ENCODE measurements at regions not wholly inside any gene's neighbourhood (a gene's known extent, or its start where the extent isn't known, plus 50 kb on each side); places are given as distances from the start of the nearest gene placed in this dataset.

GRCh38 chr19:31602548-31602947 is 253.3 kb upstream of the TSHZ3 start:
- Histone ChIP-seq H3K23ac (ENCODE audit: insufficient read length) (no peak overlapping the region), H4K8ac (ENCODE audit: extremely low read depth, insufficient read depth, low read length) (no peak overlapping the region), H2BK5ac (ENCODE audit: low read depth, low read length) (no peak overlapping the region), H2BK12ac (ENCODE audit: low read depth, low read length) (no peak overlapping the region), H3K79me1 (ENCODE audit: low read depth, low read length) (no peaks in the 10 kb centered on the region), H2BK120ac (replicated peaks; ENCODE audit: low read depth, low read length) (no peak overlapping the region), H2AK5ac (ENCODE audit: low read depth, low read length) (no peak overlapping the region), H4K91ac (replicated peaks; ENCODE audit: insufficient read length, low read length) (no peak overlapping the region), H3K4me3 (ENCODE audit: extremely low read depth in 1 of 4, insufficient read depth in 2 of 4, low read depth in 3 of 4, low read length in 4 of 4) (no peak overlapping the region), H3K4me1 (replicated peaks in 1 of 4; ENCODE audit: control insufficient read depth in 3 of 4, insufficient read depth in 4 of 4, low read length in 3 of 4) (no peaks in the 10 kb centered on the region), H3K27ac (ENCODE audit: low read depth, low read length) (no peak overlapping the region), H3K4me2 (ENCODE audit: insufficient read depth in 1 of 2, low read depth in 2 of 2, low read length in 2 of 2) (no peak overlapping the region), H3K79me2 (ENCODE audit: control insufficient read depth in 1 of 2, insufficient read depth in 2 of 2, low read length in 2 of 2) (no peaks in the 10 kb centered on the region), H2BK20ac (ENCODE audit: low read length) (no peak overlapping the region), H3K56ac (replicated peaks; ENCODE audit: insufficient read length, low read depth, low read length) (no peak overlapping the region), H3K27me3 (replicated peaks in 1 of 4; ENCODE audit: control insufficient read depth in 3 of 4, extremely low read depth in 1 of 4, insufficient read depth in 3 of 4, low read length in 3 of 4) (no peaks in the 10 kb centered on the region), H3K9ac (replicated peaks in 1 of 4; ENCODE audit: extremely low read depth in 1 of 4, low read depth in 3 of 4, low read length in 3 of 4) (no peak overlapping the region), H3K4ac (replicated peaks; ENCODE audit: insufficient read length, low read depth, low read length) (no peak overlapping the region), H2AFZ (ENCODE audit: low read length) (no peak overlapping the region), H3K14ac (ENCODE audit: insufficient read length) (no peak overlapping the region), H3K18ac (ENCODE audit: extremely low read depth, low read length) (no peak overlapping the region), H4K20me1 (replicated peaks in 1 of 2; ENCODE audit: control insufficient read depth in 1 of 2, insufficient read depth in 2 of 2, low read length in 2 of 2) (no peaks in the 10 kb centered on the region), H4K5ac (ENCODE audit: insufficient read length, low read depth, low read length) (no peak overlapping the region), H3K9me3 (ENCODE audit: insufficient read depth in 2 of 2, low read depth in 1 of 2, low read length in 1 of 2) (no peaks in the 10 kb centered on the region), H2BK15ac (ENCODE audit: low read length) (no peak overlapping the region), H3K23me2 (ENCODE audit: low read depth, low read length) (no peaks in the 10 kb centered on the region), H3K36me3 (ENCODE audit: control insufficient read depth in 2 of 4, insufficient read depth in 4 of 4, low read length in 3 of 4) (no peaks in the 10 kb centered on the region)
- DNase-seq (ENCODE audit: low read depth in 1 of 2, low spot score in 2 of 2) (no peak), FAIRE-seq (no peak)
- 91% methylated on average over 4 of the region's 4 CpGs; no CpG with 5 or more reads in 1 of the 2 experiments for WGBS, 2 experiments (ENCODE audit: extremely low coverage in 1 of 2, insufficient coverage in 1 of 2, insufficient read length in 1 of 2, insufficient replicate concordance in 2 of 2, low coverage in 1 of 2, low lambda C conversion rate in 2 of 2, missing lambda C conversion rate in 1 of 2)
- CTCF ChIA-PET (ENCODE audit: partially characterized antibody): interaction anchor here (1.0 to 1.6 kb wide), 2 partner anchors 12 to 14 kb away, joined by 3 read pairs; no protein-coding TSS in a partner anchor
- TF ChIP-seq TEAD4 (IDR thresholded peaks at IDR 0.05; ENCODE audit: low read depth, low read length) (no peak), SAP30 (IDR thresholded peaks at IDR 0.05; ENCODE audit: insufficient read depth, insufficient replicate concordance, low read length) (no peak), SIX5 (IDR thresholded peaks at IDR 0.05; ENCODE audit: low read depth, low read length) (no peak), JUN (IDR thresholded peaks at IDR 0.05; ENCODE audit: low read depth, low read length) (no peak), BCL11A (IDR thresholded peaks at IDR 0.05; ENCODE audit: low read depth in 2 of 2, low read length in 2 of 2) (no peak), SP1 (IDR thresholded peaks at IDR 0.05; ENCODE audit: low read depth, low read length) (no peak), RBBP5 (IDR thresholded peaks at IDR 0.05; ENCODE audit: borderline replicate concordance, low read depth, low read length) (no peak), SP2 (IDR thresholded peaks at IDR 0.05; ENCODE audit: low read length) (no peak), FOSL1 (IDR thresholded peaks at IDR 0.05; ENCODE audit: insufficient read depth, low read depth, low read length) (no peak), YY1 (IDR thresholded peaks at IDR 0.05; ENCODE audit: low read depth, low read length) (no peak), KDM1A (IDR thresholded peaks at IDR 0.05; ENCODE audit: borderline replicate concordance, low read length) (no peak)
- POLR2A ChIA-PET (ENCODE audit: partially characterized antibody): no interaction called here
